ENCODE measurements at regions not wholly inside any gene's neighbourhood (a gene's known extent, or its start where the extent isn't known, plus 50 kb on each side); places are given as distances from the start of the nearest gene placed in this dataset.
"Not testable (repeated sequence)": the region's sequence is repeated elsewhere in the genome, so short reads cannot be mapped to it uniquely, and the experiment has no call there.

DNA sequence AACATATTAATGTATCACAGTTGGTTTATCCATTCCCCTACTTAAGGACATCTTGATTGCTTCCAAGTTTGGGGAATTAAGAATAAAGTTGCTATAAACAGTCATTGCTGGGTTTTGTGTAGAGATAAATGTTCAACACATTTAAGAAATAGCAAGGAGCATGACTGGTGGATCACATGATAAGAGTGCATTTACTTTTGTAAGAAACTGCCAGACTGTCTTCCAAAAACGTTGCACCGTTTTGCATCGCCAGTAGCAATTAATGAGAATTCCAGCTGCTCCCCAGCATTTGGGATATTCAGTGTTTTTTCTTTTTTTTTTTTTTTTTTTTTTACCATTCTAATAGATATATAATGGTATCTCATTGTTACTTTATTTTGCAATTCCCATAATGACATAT lies 695.7 kb upstream of the GJE1 start:
- DNase-seq: no peak

DNA sequence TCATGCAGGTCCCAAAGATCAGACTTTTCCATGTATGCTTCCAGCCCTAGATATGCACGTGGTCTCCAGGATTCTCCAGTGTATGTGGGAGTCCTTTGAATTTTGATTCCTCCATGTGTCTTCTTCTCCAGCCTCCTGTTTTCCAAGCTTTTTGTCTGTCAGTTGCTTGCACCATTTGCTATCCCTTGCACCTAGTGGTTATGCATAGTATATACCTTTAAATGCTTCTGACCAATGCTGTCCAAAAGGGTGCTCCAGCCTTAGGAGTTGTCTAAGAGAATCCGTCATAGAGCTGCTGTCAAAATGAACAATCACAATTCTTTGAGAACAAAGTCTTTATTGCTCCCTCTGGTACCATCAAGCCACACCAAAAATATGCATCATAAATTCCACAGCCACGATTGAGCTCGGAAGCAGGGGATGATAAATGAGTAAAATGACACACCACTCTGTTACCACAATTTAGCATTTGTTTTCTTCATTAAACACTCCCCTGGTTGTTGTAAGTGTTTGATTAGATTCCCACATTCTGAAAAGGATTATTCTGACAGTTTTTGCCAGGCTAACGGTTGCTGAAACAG lies 706.2 kb upstream of the GJE1 start:
- no peak for DNase-seq

DNA sequence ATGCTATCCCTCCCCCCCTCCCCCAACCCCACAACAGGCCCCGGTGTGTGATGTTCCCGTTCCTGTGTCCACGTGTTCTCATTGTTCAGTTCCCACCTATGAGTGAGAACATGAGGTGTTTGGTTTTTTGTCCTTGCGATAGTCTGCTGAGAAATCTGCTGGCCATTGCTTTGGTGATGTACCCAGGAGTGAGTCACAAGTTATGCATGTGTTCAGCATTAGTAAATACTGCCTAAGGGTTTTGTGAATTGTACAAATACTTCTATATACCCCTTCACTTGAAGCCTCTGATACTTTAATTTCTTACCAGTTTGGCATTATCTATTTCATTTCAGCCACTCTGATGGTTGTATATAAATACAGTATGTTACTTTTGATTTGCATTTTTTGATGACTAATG lies 711.3 kb upstream of the GJE1 start:
- no peak for DNase-seq

DNA sequence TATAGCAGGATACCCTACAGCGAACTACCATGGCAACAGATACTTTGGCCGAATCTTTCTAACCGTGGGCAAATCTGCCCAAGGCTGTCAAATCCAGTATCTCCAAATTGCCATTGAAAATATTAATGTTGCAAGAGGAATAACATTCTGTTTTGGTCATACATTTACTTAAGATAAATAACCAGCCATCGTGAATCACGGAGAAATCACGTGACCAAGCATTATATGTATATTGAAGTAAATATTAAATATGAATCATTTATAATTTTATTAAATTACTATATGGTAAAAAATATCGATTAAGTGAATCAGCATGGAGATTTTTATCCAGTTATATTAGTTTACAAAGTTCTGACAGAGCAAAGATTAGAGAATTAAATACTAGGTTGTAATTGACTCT lies 714.6 kb upstream of the GJE1 start:
- no peak for DNase-seq

DNA sequence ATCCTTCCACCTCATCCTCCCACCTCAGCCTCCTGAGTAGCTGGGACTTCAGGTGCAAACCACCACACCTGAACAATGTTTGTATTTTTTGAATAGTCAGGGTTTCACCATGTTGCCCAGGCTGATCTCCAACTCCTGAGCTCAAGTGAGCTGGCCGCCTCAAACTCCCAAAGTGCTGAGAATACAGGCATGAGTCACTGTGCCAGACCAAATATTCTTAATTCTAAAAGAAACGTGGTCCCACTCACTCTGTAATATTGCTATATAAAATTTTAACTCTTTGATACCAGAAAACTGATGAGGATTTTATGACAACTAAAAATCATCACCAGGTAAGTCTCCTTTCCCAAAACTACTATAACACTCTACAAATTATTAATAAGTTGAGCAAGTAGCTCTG lies 716.8 kb upstream of the GJE1 start:
- no peak for DNase-seq

DNA sequence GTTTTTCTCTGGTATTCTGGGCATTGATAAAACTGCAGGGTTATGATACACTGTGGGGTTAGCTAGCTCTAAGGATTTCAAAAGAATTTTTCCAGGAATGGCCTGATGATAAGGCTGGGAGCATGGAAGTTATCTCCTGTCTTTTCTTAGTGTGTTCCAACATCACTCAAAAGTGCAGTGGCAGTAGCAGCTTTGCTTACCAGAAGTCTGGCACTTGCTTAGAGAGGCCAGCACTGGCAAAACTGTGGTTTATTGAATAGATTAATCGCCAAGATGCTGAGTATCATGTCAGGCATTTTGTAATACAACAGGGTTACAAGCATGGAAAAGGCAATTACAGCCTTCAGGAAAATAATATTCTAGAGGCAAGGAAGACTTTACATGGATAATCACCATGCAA lies 719.5 kb upstream of the GJE1 start:
- no peak for DNase-seq

DNA sequence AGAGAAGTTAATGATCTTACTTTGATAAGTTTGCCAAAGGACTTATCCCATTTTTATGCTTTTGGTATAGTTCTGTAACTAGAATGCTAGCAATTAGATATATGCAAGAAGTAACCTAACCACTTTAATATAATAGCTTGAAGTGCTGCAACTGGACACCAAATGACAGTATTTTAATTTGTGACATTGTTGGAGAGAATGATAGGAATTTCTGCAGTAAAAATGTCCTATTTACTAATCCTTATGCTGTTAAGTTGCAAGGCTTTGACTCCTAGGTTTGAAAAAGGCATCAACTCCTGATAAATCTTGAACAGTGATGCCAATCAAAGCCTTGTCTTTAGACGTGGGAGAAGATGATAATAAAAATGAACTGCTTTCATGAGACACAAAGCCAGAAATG lies 726.0 kb upstream of the GJE1 start:
- no peak for DNase-seq

DNA sequence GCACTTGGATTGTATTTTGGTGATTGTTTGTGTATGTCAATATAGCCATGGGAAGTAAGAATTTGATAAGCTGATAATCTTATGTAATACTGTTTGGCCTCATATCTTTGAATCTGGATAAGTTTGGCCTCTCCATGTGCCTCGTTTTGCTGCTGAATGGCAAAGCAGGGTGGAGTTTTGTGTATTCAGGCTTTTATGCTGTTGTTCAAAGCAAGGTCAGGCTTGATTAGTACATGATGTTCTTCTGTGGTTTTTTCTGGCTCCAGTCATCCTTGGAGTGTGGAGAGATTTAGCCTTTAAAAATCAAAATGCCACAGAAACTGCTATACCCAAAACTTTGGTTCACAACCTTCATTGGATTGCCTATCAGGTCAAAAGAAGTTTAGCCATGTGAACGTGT lies 728.9 kb upstream of the GJE1 start:
- no peak for DNase-seq

DNA sequence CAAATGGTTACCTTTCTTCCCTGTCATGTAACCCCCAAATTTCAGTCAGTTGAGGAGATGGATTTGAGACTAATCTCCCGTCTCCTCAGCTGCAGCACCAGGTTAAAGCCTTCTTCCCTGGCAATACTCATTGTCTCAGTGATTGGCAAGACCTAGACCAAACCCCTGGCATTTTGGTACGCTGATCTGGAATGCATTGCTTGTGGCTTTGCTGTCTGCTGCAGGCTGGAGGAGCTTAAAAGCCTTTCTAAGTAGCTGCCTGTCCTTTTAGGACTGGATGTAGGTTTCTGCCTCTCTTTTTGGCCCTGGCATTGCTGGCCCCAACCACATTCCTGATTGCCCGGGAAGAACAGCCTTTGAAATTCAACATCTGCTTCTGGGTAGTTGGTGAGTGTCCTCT lies 729.6 kb upstream of the GJE1 start:
- DNase-seq: no peak

DNA sequence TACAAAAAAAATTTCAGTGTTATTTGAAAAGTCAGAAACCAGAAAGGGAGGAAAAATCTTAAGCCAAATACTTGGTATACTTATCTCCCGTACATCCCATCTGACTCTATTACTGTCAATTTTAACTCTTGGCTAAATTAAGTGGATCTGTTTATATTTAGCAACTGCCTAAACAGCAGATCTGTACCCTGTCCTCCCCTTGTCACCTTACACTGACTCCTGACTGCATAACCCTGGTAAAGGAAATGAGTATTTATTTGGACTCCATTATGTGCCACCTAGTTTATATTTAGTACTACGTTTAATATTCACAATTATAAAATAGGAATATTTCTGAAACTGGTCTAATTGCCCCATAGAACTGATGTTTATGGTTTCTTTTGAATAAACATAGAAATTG lies 730.2 kb upstream of the GJE1 start:
- no peak for DNase-seq

DNA sequence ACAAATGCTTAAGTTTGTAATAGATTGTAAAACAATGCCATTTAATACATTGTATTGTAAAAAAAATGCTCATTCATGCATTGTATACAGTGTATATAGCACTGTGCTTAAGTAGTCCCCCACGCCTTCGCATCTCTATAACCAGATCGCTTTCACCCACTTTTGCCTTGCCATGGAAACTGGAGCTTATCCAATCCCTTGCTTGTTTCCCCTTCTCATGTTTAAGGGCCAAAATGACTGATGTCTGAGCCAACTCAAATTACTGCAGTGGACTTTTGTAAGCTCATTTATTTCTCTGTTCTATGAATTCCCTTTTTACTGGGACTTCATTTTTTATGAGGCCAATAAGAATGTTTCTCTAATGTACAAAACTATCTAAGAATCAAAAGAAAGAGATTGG lies 730.9 kb upstream of the GJE1 start:
- DNase-seq: no peak

DNA sequence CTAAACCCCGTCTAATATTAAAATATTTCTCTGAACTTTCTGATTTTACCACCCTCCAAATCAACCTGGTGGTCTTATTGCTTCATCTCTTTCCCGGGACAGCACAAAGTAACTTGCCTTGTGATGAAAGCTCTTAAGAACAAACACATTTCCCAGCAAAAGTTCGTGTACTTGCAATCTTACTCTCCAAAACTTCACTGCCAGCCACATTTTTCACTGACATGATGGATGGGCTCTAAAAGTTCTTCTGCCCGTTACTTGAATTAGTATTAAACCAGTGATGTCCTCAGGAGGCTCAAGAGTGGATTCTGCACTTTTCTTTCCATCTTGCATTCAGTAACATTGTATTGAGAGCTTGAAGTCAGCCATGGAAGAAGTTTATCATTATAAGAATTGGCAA lies 731.6 kb upstream of the GJE1 start:
- DNase-seq: no peak

DNA sequence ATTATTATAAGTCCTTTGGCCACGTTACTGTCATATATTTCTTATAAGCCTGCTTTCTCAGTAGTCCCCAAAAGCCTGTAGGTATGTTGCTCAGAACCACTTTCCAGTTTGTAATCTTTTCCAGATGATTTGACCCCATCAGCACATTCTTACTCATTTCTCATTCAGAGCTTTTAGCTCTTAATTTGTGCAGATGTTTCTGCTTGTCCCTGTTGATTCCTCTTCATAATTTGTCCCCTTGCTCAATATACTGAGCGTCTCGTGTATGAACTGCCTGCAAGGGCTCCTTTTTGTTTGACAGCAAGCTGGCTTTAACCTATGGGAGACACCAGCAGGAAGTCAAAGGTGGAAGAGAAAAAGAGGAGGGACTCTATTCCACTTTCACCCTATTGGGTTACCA lies 733.8 kb upstream of the GJE1 start:
- DNase-seq: no peak

DNA sequence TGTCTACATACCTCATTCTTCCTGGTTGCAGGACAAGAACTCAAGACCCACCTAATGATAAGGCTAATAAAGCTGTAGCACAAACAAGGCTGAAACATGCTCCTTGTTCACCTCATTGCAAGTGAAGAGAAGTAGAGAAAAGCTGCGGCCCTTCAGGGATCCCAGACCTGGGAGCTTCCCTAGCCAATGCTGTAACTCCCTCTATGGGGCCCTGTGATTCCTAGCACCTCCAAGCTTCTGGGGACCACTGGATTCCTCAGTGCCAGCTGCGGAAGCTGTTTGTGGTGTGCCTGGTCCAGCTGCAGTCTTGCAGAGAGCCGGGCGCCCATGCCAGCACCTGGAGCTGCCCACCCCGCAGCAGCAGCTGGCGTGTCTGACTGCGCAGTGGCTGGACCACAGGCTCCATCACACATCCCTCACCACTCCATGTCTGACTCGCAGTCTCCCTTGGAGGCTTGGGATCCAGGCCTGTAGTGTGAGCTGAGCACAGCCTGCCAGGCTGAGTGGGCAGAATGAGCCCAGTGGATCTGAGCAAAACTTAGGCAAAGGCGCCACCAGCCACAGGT lies 737.2 kb upstream of the GJE1 start:
- DNase-seq: no peak

DNA sequence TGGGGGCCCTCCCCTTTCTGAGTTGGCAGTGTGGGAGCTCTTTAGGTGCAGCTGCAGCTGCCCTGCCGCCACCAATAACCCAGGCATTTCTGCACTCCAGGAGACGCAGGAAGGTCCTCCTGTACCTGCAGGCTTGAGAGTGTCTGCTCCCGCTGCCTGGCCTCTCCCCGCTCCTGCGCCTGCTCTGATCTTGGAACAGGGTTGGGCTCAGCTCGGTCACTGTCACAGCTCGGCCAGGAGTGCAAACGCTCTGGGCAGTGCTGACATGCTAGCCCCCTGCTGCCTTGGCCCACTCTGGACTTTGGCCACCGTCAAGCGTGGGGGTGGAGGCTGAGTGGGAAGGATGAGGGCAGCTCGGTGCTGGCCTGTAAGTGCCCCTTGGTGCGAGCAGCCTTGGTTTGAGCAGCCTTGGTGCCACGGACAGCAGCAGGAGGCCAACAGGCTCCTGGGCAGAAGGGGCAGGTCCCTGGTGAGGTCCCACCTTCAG lies 738.1 kb upstream of the GJE1 start:
- DNase-seq: no peak

DNA sequence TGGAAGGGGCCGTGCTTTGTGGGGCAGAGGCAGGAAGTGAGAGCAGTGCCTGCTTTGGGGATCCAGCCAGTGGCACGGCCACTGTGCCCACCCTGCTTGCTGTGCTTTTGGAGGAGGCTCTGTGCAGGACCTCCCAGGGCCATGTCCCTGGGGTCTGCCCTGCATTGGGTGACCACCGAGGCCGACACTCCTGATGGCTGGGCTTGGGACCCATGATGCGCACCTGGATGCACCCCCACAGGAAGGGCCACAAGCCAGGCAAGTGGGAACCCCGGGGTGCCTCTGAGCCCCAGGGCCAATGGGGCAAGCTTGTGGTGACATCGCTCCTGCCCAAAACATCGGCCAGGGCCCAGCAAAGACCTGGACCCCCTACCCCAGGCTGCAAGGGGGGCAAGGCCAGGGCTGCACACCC lies 738.6 kb upstream of the GJE1 start:
- no peak for DNase-seq

DNA sequence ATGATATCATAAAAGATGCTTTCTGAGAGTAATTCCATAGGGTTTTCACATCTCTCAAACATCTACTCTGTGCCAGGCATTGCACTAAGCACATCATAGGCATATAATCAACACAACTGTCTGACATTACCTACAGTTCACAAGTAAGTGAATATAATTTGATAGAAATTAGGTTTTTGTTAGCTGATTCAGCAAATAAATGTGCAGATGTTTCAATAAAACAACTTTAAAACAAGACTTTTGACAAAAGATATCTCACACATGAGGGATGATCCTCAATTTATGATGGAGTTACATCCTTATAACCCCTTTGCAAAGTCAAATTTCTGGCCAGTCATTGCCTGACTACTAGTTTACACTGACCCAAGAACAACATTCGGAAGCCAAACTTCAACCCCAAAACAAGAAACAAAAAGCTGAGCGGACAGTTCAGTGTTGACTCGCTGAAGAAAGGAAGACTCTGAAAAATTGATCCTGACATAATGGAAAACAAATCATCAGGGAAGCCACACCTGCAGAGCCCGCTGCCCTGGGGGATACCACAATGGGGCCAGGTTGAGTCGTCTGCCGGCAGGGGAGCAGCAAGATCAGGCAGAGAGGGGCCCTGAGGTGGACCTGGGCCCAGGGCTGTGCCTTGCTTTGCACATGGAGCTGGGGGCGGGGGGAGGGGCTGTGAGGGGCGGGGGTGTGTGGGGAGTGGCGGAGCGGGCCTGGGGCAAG lies 739.2 kb upstream of the GJE1 start:
- no peak for DNase-seq

DNA sequence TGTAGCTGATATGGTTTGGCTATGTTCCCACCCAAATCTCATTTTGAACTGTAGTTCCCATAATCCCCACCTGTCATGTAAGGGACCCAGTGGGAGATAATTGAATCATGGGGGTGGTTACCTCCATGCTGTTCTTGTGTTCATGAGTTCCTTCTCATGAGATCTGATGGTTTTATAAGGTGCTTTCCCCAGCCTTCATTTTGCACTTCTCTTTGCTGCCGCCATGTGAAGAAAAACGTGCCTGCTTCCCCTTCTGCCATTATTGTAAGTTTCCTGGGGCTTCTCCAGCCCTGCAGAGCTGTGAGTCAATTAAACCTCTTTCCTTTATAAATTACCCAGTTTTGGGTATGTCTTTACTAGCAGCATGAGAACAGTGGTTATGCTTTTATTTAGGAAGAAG lies 741.6 kb upstream of the GJE1 start:
- DNase-seq: not testable (repeated sequence)

DNA sequence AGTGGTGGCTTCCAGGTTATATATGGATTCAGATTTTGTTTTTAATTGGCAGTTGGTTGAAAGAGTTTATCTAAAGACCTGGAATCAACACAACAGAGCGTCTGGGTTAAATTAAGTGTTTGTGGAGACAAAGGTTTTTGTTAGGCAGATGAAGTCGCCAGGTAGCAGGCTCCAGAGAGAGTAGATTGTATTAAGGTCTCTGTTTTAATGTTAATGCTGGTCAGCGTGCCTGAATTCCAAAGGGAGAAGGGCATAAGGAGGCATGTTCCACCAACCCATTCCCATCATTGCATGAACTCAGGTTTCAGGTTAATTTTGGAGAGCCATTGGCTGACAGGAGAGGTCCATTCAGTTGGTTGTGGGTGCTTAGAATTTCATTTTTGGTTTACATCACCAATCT lies 744.1 kb upstream of the GJE1 start:
- no peak for DNase-seq

DNA sequence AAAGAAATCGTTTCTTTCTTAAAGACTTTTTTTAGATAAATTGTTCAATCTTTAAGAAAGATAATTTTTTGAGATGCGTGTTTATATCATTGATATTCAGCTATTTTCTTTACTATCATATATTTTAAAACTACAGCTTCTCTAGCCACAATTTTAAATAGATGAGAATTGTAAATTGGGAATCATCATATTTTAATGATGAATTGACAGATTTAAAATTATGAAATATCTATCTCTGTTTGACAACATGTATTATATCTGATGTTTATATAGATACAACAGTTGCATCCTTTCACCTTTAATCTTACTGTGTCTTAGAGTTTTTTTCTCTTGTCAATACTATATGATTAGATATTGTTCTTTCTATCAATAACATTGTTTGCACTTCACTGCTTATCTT lies 762.3 kb upstream of the GJE1 start:
- DNase-seq: no peak

DNA sequence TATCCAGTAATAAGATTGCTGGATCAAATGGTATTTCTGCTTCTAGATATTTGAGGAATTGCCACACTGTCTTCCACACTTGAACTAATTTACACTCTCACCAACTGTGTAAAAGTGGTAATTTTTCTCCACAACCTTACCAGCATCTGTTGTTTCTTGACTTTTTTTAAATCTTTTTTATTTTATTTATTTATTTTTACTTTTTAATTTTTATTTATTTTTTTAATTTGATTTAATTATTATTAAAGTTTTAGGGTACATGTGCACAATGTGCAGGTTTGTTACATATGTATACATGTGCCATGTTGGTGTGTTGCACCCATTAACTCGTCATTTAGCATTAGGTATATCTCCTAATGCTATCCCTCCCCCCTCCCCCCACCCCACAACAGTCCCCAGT lies 765.9 kb upstream of the GJE1 start:
- DNase-seq: not testable (repeated sequence)

DNA sequence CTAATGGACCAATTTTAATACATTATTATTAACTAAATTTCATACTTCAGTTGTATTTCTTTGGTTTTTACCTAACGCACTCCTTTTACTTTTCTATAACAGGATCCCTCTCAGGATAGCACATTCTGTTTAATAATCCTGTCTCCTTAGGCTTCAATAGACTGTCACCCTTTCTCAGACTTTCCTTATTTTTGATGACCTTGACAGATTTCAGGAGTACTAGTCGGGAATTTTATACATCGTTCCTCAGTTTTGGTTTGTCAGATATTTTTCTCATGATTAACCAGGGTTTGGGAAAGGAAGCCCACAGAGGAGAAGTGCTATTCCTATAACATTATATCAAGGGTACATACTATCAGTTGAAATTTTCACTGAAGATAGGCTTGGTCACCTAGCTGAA lies 768.0 kb upstream of the GJE1 start:
- DNase-seq: no peak

DNA sequence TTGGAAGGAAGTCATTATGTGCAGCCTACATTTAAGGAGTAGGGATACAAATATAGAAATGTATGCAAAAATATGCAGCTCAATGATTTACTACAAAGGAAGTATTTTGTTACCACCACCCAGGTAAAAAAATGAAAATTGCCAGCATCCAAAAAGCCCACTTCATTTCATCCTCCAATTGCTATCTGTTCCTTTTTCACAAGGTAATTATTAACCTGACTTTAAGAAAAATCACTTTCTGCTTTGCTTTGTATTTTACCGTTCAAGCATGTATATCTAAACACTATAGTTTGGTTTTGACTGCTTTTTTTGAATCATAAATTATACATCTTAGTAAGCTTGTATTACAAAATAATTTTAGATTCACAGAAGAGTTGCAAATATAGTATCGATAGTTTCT lies 768.5 kb upstream of the GJE1 start:
- no peak for DNase-seq

DNA sequence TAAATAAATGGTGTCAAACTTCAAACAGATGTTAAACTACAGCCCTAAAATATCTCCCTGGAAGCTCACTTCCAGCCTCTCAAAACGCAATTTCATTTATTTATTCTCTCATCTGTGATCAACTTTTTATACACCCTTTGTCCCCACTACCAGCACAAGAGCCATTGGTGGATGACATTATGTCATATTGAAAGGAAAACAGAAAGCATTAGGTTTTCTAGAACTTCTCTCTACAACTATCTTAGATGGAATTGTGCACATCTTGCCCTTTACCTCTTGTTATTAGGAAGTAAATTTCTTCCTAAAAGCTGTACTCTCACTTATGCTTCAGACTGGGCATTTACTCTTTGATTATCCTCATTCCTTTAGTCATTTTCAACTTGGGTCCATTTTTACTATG lies 771.2 kb upstream of the GJE1 start:
- no peak for DNase-seq

DNA sequence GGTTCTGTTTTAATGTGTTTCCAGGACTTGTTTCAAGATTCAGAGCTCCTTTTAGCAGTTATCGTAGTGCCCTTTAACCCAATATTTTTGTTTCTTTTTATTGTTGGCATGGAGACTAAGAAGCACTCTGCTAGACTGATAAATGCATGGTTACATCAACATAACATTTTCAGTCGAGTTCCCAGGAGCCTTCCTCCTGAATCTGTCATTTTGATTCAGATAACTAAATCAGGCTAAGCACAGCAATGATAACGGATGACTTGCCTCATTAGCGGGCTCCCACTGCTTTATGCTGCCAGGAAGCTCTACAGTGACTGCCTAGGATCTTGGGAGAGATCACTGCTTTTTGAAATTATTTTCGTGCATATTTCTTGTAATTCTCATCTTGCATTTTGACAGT lies 772.8 kb upstream of the GJE1 start:
- no peak for DNase-seq

Measured in NCI-H510A (cell line).